ENCODE measurements at regions not wholly inside any gene's neighbourhood (a gene's known extent, or its start where the extent isn't known, plus 50 kb on each side); places are given as distances from the start of the nearest gene placed in this dataset.
"Not testable (repeated sequence)": the region's sequence is repeated elsewhere in the genome, so short reads cannot be mapped to it uniquely, and the experiment has no call there.

DNA sequence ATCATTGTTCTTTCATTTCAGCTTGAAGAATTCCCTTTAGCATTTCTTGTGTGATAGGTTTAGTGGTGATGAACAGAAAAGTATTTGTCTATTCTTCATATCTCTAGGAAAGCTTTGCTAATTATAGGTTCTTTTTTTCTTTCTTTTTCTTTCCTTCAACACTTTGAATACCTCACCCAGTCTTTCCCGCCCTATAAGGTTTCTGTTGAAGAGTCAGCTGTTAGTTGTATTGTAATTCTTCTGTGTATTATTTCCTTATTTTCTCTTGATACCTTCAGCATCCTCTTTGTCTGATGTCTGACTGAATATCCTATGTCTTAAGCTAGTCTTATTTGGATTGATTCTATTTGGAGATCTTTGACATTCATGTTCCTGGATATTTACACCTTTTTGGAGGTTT is 1989.4 kb downstream of the PCDH9 start:
- Histone ChIP-seq H3K4me1 (ENCODE audit: low read length) (no peaks in the 10 kb centered on the region), H2AFZ (ENCODE audit: low read length) (no peak overlapping the region), H3K9me3 (replicated peaks; ENCODE audit: insufficient read depth, low read length) (no peaks in the 10 kb centered on the region), H3F3A (ENCODE audit: insufficient read depth, low read length) (no peaks in the 10 kb centered on the region), H3K4me3 (ENCODE audit: low read length) (no peak overlapping the region), H4K20me1 (ENCODE audit: insufficient read depth, low read length) (no peaks in the 10 kb centered on the region), H3K79me2 (ENCODE audit: low read length) (no peaks in the 10 kb centered on the region), H3K36me3 (replicated peaks; ENCODE audit: insufficient read depth, low read length) (no peaks in the 10 kb centered on the region), H3K4me2 (ENCODE audit: low read depth, low read length) (no peak overlapping the region), H3K27me3 (replicated peaks; ENCODE audit: insufficient read depth, low read length) (no peaks in the 10 kb centered on the region), H3K9ac (ENCODE audit: low read length) (no peak overlapping the region), H3K9me2 (replicated peaks; ENCODE audit: insufficient read depth, low read length) (no peaks in the 10 kb centered on the region), H3K27ac (ENCODE audit: low read length) (no peak overlapping the region)
- TF ChIP-seq EZH2 (optimal IDR thresholded peaks at IDR 0.05; ENCODE audit: low read depth, low read length): no peak
- no peak for TF ChIP-seq EZH2phosphoT487 (IDR thresholded peaks at IDR 0.05; ENCODE audit: low read length)
- TF ChIP-seq, protein P1, sequence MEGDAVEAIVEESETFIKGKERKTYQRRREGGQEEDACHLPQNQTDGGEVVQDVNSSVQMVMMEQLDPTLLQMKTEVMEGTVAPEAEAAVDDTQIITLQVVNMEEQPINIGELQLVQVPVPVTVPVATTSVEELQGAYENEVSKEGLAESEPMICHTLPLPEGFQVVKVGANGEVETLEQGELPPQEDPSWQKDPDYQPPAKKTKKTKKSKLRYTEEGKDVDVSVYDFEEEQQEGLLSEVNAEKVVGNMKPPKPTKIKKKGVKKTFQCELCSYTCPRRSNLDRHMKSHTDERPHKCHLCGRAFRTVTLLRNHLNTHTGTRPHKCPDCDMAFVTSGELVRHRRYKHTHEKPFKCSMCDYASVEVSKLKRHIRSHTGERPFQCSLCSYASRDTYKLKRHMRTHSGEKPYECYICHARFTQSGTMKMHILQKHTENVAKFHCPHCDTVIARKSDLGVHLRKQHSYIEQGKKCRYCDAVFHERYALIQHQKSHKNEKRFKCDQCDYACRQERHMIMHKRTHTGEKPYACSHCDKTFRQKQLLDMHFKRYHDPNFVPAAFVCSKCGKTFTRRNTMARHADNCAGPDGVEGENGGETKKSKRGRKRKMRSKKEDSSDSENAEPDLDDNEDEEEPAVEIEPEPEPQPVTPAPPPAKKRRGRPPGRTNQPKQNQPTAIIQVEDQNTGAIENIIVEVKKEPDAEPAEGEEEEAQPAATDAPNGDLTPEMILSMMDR (IDR thresholded peaks at IDR 0.05; ENCODE audit: low read length): no peak
- DNase-seq: no peak

DNA sequence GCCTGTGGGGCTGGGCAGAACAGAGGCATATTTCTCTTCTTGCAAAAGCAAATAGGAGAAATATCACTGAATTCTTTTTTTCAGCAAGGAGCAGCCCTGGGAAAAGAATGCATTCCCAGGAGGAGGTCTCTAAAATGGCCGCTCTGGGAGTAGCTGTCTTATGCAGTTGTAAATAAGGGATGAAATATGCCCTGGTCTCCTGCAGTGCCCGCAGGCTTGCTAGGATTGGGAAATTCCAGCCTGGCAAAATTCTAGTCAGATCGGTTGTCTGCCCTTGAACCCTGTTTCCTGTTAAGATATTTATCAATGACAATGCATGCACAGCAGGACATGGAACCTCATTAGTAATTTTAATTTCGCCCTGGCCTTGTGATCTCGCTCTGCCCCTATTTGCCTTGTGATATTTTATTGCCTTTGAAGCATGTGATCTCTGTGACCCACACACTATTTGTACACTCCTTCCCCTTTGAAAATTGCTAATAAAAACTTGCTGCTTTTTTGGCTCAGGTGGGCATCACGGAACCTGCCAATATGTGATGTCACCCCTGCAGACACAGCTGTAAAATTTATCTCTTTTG is 1993.2 kb downstream of the PCDH9 start:
- no peak overlapping the region for H3K27ac ChIP-seq (ENCODE audit: low read length)
- no peaks in the 10 kb centered on the region for H3K79me2 ChIP-seq (ENCODE audit: low read length)
- H3K9me2 ChIP-seq (replicated peaks; ENCODE audit: insufficient read depth, low read length): no peaks in the 10 kb centered on the region
- no peak overlapping the region for H3K9ac ChIP-seq (ENCODE audit: low read length)
- no peaks in the 10 kb centered on the region for H3K36me3 ChIP-seq (replicated peaks; ENCODE audit: insufficient read depth, low read length)
- no peaks in the 10 kb centered on the region for H3K9me3 ChIP-seq (replicated peaks; ENCODE audit: insufficient read depth, low read length)
- no peaks in the 10 kb centered on the region for H3K4me1 ChIP-seq (ENCODE audit: low read length)
- no peaks in the 10 kb centered on the region for H4K20me1 ChIP-seq (ENCODE audit: insufficient read depth, low read length)
- TF ChIP-seq EZH2phosphoT487 (IDR thresholded peaks at IDR 0.05; ENCODE audit: low read length) (no peak), EZH2 (optimal IDR thresholded peaks at IDR 0.05; ENCODE audit: low read depth, low read length) (no peak)
- TF ChIP-seq, protein P1 (IDR thresholded peaks at IDR 0.05; ENCODE audit: low read length): no peak
- no peak overlapping the region for H2AFZ ChIP-seq (ENCODE audit: low read length)
- H3F3A ChIP-seq (ENCODE audit: insufficient read depth, low read length): no peaks in the 10 kb centered on the region
- no peak overlapping the region for H3K4me3 ChIP-seq (ENCODE audit: low read length)
- no peaks in the 10 kb centered on the region for H3K27me3 ChIP-seq (replicated peaks; ENCODE audit: insufficient read depth, low read length)
- H3K4me2 ChIP-seq (ENCODE audit: low read depth, low read length): no peak overlapping the region
- no peak for DNase-seq

DNA sequence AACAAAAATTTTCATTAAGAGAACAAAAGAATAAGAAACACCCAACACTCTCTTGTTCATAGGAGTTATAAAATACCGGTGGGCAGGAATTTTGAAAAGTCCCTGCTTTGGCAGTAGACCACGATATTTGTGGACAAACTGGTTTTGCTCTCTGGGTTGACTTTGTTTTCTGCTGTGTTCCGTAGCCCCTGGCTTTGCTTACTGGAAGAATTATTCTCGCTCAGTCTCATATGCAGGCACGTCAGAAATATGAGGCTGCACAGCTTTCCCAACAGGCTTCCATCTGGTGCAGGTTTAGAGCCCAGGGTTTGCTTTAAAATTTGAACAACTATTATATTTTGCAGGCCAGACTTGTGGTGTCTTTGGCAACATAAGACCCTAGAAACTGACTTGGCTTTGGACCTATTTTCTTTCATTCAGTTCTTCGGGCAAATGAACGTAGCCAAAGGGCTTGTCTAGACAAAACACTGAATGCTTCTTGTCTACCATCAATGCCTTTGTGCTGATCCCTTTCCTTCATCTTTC is 2012.6 kb downstream of the PCDH9 start:
- Histone ChIP-seq H2AFZ (ENCODE audit: low read length) (no peak overlapping the region), H4K20me1 (ENCODE audit: insufficient read depth, low read length) (no peaks in the 10 kb centered on the region), H3K27ac (ENCODE audit: low read length) (no peak overlapping the region), H3K36me3 (replicated peaks; ENCODE audit: insufficient read depth, low read length) (no peaks in the 10 kb centered on the region), H3K9me2 (replicated peaks; ENCODE audit: insufficient read depth, low read length) (no peaks in the 10 kb centered on the region), H3K9me3 (replicated peaks; ENCODE audit: insufficient read depth, low read length) (no peaks in the 10 kb centered on the region), H3K4me2 (ENCODE audit: low read depth, low read length) (no peak overlapping the region), H3K27me3 (replicated peaks; ENCODE audit: insufficient read depth, low read length) (no peaks in the 10 kb centered on the region), H3K4me3 (ENCODE audit: low read length) (no peak overlapping the region), H3K4me1 (ENCODE audit: low read length) (no peaks in the 10 kb centered on the region), H3F3A (ENCODE audit: insufficient read depth, low read length) (no peaks in the 10 kb centered on the region), H3K79me2 (ENCODE audit: low read length) (no peaks in the 10 kb centered on the region), H3K9ac (ENCODE audit: low read length) (no peak overlapping the region)
- no peak for DNase-seq
- TF ChIP-seq, protein P1 (IDR thresholded peaks at IDR 0.05; ENCODE audit: low read length): no peak
- no peak for TF ChIP-seq EZH2 (optimal IDR thresholded peaks at IDR 0.05; ENCODE audit: low read depth, low read length)
- no peak for TF ChIP-seq EZH2phosphoT487 (IDR thresholded peaks at IDR 0.05; ENCODE audit: low read length)

DNA sequence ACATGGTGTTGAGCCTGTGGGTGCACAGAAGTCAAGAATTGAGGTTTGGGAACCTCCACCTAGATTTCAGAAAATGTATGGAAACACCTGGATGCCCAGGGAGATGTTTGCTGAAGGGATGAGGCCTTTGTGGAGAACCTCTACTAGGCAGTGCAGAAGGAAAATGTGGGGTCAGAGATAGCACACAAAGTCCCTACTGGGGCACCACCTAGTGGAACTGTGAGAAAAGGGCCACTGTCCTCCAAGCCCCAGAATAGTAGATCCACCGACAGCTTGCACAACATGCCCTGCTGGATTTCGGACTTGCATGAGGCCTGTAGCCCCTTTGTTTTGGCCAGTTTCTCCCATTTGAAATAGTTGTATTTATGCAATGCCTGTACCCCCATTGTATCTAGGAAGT is 2027.3 kb downstream of the PCDH9 start:
- H3K9me3 ChIP-seq (replicated peaks; ENCODE audit: insufficient read depth, low read length); H3K4me2 ChIP-seq (ENCODE audit: low read depth, low read length); H3K9me2 ChIP-seq (replicated peaks; ENCODE audit: insufficient read depth, low read length); H3K79me2 ChIP-seq (ENCODE audit: low read length); H2AFZ ChIP-seq (ENCODE audit: low read length); H3F3A ChIP-seq (ENCODE audit: insufficient read depth, low read length); H3K27me3 ChIP-seq (replicated peaks; ENCODE audit: insufficient read depth, low read length); H3K36me3 ChIP-seq (replicated peaks; ENCODE audit: insufficient read depth, low read length); DNase-seq; H3K27ac ChIP-seq (ENCODE audit: low read length); H3K4me1 ChIP-seq (ENCODE audit: low read length); H3K9ac ChIP-seq (ENCODE audit: low read length); H4K20me1 ChIP-seq (ENCODE audit: insufficient read depth, low read length); H3K4me3 ChIP-seq (ENCODE audit: low read length): not testable (repeated sequence)

All from MM.1S (cell line).